BJ (cell line): ENCODE measurements at regions not wholly inside any gene's neighbourhood (a gene's known extent, or its start where the extent isn't known, plus 50 kb on each side); places are given as distances from the start of the nearest gene placed in this dataset.

Experiments
- CTCF ChIA-PET: fragments of 350-600 bp; formaldehyde crosslinking; extraction: SDS; loops from one replicate; lab custom pipeline; 2021; ENCODE audit warnings: antibody characterized with exemption, inconsistent platforms; lab: Yijun Ruan, JAX
- POLR2A ChIA-PET: fragments of 300-600 bp; sonication (Branson Sonifier 250); formaldehyde crosslinking; extraction: SDS; loops from one replicate; lab custom pipeline; 2021; ENCODE audit warnings: antibody characterized with exemption; lab: Charles Lee
- DNase-seq: peaks from one replicate; pipeline ENCODE4 v3.0.0-alpha.2; 2011; ENCODE audit warnings: low read depth
- H3K27me3 ChIP-seq: 2 replicates; pipeline ENCODE4 v1.6.0; 2011; ENCODE audit warnings: low read length; ENCODE audit not compliant: control insufficient read depth, insufficient read depth
- H3K36me3 ChIP-seq: 2 replicates; pipeline ENCODE4 v1.5.1; 2011; ENCODE audit warnings: low read length; ENCODE audit not compliant: control insufficient read depth, insufficient read depth
- H3K4me3 ChIP-seq: 2 replicates; pipeline ENCODE4 v1.5.1; 2011; ENCODE audit warnings: low read depth, mild to moderate bottlenecking, control low read depth, low read length
- TF ChIP-seq, protein P1 (sequence below): IDR thresholded peaks from 2 replicates; pipeline ENCODE4 v1.5.1; 2011; ENCODE audit warnings: low read depth, mild to moderate bottlenecking, control low read depth, inconsistent platforms, low read length, moderate library complexity; ENCODE audit not compliant: insufficient read depth

- TF ChIP-seq, protein P1, sequence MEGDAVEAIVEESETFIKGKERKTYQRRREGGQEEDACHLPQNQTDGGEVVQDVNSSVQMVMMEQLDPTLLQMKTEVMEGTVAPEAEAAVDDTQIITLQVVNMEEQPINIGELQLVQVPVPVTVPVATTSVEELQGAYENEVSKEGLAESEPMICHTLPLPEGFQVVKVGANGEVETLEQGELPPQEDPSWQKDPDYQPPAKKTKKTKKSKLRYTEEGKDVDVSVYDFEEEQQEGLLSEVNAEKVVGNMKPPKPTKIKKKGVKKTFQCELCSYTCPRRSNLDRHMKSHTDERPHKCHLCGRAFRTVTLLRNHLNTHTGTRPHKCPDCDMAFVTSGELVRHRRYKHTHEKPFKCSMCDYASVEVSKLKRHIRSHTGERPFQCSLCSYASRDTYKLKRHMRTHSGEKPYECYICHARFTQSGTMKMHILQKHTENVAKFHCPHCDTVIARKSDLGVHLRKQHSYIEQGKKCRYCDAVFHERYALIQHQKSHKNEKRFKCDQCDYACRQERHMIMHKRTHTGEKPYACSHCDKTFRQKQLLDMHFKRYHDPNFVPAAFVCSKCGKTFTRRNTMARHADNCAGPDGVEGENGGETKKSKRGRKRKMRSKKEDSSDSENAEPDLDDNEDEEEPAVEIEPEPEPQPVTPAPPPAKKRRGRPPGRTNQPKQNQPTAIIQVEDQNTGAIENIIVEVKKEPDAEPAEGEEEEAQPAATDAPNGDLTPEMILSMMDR = no peak
- Histone ChIP-seq H3K4me3 (no peak overlapping the region), H3K36me3 (no peaks in the 10 kb centered on the region), H3K27me3 (no peaks in the 10 kb centered on the region)
- peak; percentile 91 for DNase-seq
- CTCF ChIA-PET = interaction anchor here (1.6 kb wide), 1 partner anchor 11 kb away, joined by 3 read pairs; no protein-coding TSS in a partner anchor
- POLR2A ChIA-PET = no interaction called here
Observed at GRCh38 chr5:60196385-60197113, 303.0 kb upstream of the PDE4D start.

DNA sequence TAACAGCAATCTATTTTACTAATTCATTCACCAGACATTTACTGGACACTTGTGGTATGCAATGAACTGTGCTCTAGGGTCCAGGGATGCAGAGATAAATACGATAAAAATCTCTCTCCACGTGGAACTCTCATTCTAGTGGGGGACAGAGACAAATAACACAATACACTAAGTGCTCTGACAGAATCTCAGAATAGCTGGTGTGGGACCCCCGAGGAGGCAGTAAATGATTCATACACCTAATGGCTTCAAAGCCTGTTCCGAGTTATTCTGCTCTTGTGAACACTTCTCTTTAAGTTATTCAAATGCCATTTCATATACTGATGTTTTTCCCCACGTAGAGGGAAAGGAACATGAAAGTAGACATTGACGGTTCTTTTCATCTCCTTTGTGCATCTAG, 302.0 kb upstream of the PDE4D start:
- DNase-seq = no peak
- H3K27me3 ChIP-seq = no peaks in the 10 kb centered on the region
- H3K4me3 ChIP-seq = no peak overlapping the region
- ChIA-PET CTCF (no interaction called here), POLR2A (no interaction called here)
- TF ChIP-seq, protein P1 = no peak
- no peaks in the 10 kb centered on the region for H3K36me3 ChIP-seq

DNA sequence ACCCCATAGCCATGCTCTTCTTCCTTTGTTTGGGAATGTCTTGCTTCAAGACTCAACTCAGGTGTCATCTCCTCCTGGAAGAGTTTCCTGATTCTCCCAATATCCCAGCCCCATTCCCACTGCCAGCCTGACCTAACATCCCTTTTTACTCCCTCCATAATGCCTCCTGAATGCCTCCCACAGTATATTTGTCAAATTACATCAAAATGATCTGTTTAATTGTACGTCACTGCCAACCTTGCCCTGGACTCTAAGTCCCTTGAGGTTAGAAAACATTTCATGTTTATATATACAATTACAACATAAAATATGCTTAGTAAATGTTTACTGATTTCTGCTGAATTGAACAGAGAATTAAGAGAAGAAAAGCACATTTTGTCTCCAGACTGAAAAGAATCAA, 301.6 kb upstream of the PDE4D start:
- Histone ChIP-seq H3K4me3 (no peak overlapping the region), H3K27me3 (no peaks in the 10 kb centered on the region), H3K36me3 (no peaks in the 10 kb centered on the region)
- TF ChIP-seq, protein P1 = no peak
- ChIA-PET CTCF (no interaction called here), POLR2A (no interaction called here)
- no peak for DNase-seq

GRCh38 chr5:60185231-60186099, 291.9 kb upstream of the PDE4D start:
- POLR2A ChIA-PET = no interaction called here
- Histone ChIP-seq H3K4me3 (no peak overlapping the region), H3K27me3 (0 out of 2 replicates have a peak, but pooled peaks cover 1% of the 10 kb centered on the region), H3K36me3 (no peaks in the 10 kb centered on the region)
- TF ChIP-seq, protein P1 = no peak
- CTCF ChIA-PET = interaction anchor here (0.7 to 1.2 kb wide), 3 partner anchors 12 to 371 kb away, joined by 3 to 4 read pairs (median 3); no protein-coding TSS in a partner anchor
- DNase-seq = no peak

GRCh38 chr5:60184606-60185005, 291.1 kb upstream of the PDE4D start:
- H3K4me3 ChIP-seq = no peak overlapping the region
- H3K36me3 ChIP-seq = no peaks in the 10 kb centered on the region
- ChIA-PET POLR2A (no interaction called here), CTCF (interaction anchor here (1.2 kb wide), 1 partner anchor 370 kb away, joined by 4 read pairs; no protein-coding TSS in a partner anchor)
- 0 out of 2 replicates have a peak, but pooled peaks cover 1% of the 10 kb centered on the region for H3K27me3 ChIP-seq
- DNase-seq = no peak
- TF ChIP-seq, protein P1 = no peak
